Peyer's patch (tissue), 4 donors: ENCODE measurements at regions not wholly inside any gene's neighbourhood (a gene's known extent, or its start where the extent isn't known, plus 50 kb on each side); places are given as distances from the start of the nearest gene placed in this dataset.

Experiments used
- CTCF ChIP-seq, 6 experiments: fragments of 450-650 bp in 4 of 6; fragments of 200-600 bp in 2 of 6; sonication (generic) in 1 of 6; IDR thresholded peaks; one replicate each; pipeline ENCODE4 v1.5.1; 2017 to 2019; ENCODE audit warnings: antibody characterized with exemption in 6 of 6, mild to moderate bottlenecking in 3 of 6, moderate library complexity in 1 of 6
- POLR2A ChIP-seq, 2 donors: fragments of 450-650 bp; IDR thresholded peaks; one replicate each; pipeline ENCODE4 v1.5.1; 2017; ENCODE audit warnings: antibody characterized with exemption in 2 of 2, mild to moderate bottlenecking in 2 of 2, moderate library complexity in 2 of 2

- no peak for TF ChIP-seq CTCF (IDR thresholded peaks at IDR 0.05)
- TF ChIP-seq POLR2A (IDR thresholded peaks at IDR 0.05) = no peak
Observed at GRCh38 chr6:5937936-5938706, 68.6 kb downstream of the NRN1 start.
